Activated CD4-positive, alpha-beta T cell treated with anti-CD3 and anti-CD28 coated beads for 24 hours (primary cell): ENCODE measurements at regions not wholly inside any gene's neighbourhood (a gene's known extent, or its start where the extent isn't known, plus 50 kb on each side); places are given as distances from the start of the nearest gene placed in this dataset.

ENCODE experiments used
- DNase-seq, 2 donors: peaks; one replicate each; pipeline ENCODE4 v3.0.0-alpha.2; 2020; ENCODE audit warnings: low read depth in 2 of 2

GRCh38 chr12:97324471-97324870 lies 138.1 kb upstream of the RMST start:
- DNase-seq = no peak

DNA sequence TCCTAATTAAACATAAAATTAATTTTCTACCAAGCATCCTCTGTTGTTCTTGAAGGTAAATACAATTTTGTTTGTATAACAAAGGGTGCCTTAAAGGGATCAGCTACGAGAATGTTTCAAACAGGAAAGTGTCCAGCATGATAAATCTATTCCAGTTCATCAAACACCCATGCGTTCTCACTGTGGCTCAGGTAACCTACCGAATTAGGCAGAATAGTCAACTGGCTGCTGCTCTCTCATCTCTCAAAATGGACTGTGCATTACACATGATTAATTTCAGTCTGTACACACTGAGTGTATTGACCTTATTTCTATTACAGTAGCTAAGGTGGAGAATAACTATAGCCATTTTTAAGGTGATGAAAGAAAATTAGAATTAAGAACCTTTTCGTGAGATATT lies 127.5 kb upstream of the RMST start:
- DNase-seq = no peak

DNA sequence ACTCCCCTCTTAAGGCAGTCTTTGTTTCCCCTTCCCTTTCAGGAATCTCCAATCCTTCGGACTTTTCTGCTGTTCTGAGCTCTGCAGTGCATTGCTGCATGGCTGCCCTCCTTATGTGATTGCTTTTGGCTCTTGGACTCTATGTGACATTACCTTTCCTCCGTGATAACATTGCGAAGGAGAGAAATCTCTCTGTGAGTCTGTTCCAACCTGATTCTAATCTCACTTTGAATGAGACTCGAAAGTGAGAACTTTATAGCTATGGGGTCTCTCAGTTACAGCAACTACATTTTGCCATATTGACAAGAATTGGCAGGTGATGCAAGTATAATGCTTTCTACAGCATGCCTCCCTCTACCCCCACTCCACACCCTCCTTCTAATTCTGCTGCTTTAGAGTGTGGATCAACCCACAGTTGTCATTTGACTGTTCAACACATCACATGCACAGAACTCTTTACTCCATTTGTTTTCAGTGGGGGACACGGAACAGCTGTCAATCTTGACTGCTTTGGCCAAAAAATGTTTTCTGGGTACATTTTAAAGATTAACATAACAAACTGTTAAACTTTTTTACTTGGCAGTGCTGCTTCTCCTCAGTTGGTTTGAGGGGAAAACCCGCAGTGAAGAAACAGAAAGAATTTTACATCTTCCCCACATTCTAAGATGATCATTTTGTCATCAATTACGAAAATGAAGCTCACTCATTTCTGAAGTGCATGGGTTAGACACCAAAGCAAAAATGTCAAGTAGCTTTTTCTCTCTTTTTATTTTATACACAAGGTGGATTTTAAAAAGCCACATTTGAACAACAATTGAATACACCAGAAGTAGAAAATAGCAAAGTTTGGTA lies 125.5 kb upstream of the RMST start:
- no peak for DNase-seq

GRCh38 chr12:97342130-97342529 lies 120.5 kb upstream of the RMST start:
- DNase-seq = no peak

GRCh38 chr12:97347956-97348355 lies 114.6 kb upstream of the RMST start:
- DNase-seq = no peak

GRCh38 chr12:97358361-97358760 lies 104.2 kb upstream of the RMST start:
- DNase-seq = no peak

GRCh38 chr12:97359021-97359690 lies 103.4 kb upstream of the RMST start:
- DNase-seq = no peak

GRCh38 chr12:97363693-97364092 lies 98.9 kb upstream of the RMST start:
- DNase-seq = no peak

DNA sequence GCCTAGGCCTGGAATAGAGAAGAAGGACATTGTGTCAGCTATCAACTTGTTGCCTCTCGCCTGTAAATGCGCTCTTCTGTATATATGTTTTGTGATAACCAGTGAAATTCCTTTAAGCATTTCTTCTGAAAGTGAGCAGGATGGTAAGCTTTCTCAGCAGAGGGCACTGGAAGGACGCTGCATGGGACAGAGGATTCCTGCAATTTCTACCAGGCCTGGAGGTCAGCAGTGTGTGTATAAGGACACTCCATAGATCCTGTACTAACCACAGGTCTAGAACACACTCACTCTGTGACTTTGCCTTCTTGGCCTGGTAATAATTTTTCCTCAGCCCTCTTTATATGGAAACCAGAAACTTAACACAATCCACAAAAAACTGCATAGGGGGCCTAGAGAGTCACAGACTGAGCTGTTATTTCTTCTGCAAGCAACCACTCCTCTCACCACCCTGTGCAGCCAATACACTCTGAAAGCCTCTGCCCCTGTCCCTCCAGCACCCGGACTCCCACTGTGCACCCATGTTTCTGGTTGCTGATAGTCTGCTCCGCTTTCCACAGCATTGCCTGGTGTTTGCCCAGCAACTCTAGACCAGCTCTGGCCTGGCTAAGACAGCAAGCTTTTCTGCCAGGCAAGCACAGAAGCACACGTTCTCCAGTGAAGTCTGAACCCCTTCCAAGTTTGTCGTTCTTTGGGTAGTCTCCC lies 94.0 kb upstream of the RMST start:
- no peak for DNase-seq

DNA sequence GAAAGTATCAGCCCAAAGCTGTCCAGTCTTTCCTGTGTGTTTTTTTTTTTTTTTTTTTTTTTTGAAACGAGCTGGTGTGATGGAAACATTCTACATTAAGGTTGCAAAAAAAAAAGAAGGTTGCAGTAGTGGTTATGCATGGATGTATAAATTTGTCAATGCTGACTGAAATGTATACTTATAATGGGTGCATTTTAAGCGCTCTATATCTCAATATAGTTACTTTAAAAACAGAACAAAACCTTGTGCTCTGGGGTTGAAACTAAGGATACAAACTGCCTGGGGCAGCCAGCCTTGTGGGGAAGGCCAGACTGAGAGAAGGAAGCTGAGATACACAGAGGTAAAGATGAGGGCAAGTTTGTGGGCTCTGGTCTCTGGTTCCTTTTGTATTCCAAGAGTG lies 87.3 kb upstream of the RMST start:
- no peak for DNase-seq

GRCh38 chr12:97380440-97380839 lies 82.2 kb upstream of the RMST start:
- no peak for DNase-seq

DNA sequence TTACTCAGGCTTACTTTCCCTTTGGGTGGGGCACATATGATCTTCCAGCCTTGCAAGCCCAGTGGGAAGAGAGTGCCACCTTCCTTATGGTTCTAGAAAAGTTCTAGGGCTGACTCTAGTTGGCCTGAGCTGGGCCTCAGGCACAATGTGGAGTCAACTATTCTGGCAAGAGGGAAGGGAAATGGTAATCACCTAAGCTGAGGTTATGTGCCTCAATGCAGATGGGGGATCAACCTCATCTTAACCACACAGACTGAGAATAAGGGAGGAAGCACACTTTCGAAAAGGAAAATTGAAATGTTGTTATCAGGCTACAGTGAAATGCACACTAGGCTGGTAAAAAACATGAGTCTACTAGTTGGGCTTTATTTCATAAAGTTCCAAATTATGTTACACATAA lies 77.5 kb upstream of the RMST start:
- DNase-seq = no peak

DNA sequence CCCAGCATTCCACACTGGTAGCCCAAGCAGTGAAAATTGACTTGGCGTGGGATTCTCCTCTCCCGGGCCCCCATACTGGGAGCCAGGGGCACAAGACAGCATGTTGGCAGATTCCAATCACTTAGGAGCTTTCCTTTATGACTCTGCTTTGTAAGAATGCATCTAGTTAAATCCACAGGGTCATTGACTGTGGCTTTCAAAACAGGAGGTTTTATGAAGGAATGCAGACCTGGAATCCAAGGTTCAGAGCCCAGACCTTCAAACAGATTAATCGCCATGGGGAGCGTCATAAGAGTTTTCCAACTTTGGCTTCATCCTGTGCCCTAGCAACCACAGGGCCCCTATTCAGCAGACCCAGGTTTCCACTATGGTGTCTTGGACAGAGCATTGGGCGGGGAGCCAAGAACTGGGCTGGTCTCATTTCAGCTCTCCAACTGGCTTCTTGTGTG lies 76.4 kb upstream of the RMST start:
- DNase-seq = no peak

DNA sequence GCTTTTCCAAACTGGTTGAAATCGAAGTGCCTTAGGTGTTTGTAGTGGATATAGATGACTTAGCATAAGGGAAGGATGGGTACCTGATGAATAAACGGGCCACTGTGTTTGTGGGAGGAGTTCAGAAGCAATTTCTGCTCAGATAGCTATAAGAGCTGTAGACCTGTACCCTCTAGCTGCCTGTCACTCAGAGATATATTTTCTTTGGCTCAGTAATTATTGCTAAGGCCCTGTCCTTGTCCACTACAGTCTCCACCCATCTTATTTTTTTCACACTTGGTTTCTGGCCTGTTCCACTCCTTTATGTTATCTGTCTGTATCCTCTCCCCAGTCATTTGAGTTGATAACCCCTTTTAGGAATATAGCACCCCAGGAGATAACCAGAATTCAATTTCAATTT lies 74.8 kb upstream of the RMST start:
- DNase-seq = no peak

DNA sequence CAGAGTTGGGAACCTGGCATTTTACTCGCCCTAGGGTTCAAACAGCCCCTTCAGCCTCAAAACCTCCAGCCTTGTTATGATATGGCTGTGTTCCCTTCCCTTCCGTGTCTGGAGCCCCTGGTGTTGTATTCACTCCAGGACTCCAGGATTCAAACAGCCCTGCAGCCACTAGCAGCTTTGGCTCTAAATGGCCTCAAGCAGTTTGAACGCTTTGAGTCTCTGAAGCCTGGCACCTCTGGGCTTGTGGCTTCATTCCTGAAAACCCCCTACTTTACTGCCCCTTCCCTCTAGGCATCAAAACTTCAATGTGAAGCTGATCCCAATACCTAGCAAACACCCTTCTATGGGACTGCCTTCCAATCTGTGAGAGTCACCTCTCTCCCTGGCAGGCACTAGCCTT lies 67.9 kb upstream of the RMST start:
- DNase-seq = no peak

GRCh38 chr12:97397008-97397407 lies 65.6 kb upstream of the RMST start:
- no peak for DNase-seq

GRCh38 chr12:97398704-97399103 lies 63.9 kb upstream of the RMST start:
- no peak for DNase-seq

- DNase-seq = no peak
Observed at GRCh38 chr12:97404093-97404492, 58.5 kb upstream of the RMST start.

- DNase-seq = no peak
Observed at GRCh38 chr12:97404543-97404942, 58.1 kb upstream of the RMST start.

DNA sequence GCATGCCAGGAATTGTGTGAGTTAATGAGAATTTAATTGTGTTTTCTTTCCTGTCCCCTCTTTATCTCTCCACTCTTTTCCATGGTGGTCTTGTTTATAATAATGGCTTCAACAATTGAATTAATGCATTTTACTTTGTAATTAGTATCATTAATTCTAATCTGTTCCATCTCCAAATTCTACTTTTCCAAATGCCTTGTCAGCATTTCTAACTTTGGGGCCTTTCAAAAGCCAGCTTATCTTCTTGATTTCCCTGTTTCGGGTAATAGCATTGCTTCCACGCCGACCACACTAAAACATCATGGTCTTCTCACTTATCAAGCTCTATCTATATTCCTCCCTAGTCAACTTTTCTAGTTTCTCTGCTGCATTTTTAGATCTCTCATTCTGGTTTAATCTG lies 54.2 kb upstream of the RMST start:
- DNase-seq = no peak

DNA sequence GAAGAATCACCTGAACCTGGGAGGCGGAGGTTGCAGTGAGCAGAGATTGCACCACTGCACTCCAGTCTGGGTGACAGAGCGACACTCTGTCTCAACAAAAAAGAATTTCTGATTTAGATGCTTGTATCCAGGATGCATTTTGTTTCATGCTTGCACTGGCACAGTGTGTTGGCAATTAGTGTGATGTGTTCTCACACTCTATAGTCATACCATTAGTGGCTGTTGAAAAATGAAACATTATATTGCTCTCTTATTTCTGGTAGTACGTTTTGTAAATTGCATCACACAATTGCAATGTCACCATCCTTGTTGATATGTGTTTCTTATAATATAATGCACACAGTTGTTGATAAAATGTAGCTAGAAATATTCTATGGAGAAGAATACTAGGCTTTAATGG lies 51.3 kb upstream of the RMST start:
- DNase-seq = no peak
